ENCODE measurements at regions not wholly inside any gene's neighbourhood (a gene's known extent, or its start where the extent isn't known, plus 50 kb on each side); places are given as distances from the start of the nearest gene placed in this dataset.

DNA sequence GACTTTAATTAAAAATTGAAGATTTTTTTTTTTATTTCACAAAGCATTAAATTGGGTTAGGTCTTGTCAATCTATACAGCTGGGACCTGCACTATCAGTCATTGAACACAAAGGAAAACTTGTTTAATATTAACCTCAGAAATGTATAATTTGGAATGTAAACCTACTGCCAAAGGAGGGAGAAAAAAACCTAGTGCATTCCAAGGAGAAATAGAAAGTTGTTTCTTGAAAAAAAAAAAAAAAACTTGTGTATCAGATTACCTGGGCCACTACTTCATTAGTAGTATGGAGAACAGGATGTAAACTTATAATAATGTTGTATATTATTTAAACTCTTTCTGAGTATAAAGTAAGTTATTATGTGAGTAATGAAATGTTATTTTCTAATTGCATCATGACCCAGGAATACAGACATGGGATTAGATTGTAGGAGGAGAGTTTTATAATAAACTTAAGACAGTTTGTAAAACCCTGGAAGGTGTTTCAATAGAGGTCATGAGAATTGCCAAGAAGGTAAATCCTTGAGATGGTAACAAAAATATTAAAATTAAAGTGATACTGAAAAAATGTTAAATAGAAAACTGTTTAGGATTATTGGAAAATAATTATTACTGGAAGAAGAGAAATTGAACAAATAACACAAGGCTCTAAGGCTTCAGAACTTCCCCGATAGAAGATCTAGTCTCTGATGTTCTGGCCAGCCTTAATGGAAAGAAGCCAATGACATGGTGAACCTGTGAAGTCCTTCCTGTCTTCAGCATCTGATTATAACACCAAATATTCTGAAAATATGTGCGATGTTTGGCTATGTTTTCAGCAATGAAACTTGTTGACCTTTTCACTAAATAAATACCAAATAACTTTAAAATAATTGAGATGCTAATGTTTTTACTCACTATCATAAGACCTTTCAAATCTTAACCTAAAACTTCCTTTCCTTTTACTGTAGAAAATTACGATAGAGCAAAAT, 412.8 kb upstream of the LYPLAL1 start:
- Histone ChIP-seq H3K9me3 (no peaks in the 10 kb centered on the region), H3K36me3 (no peaks in the 10 kb centered on the region), H3K4me1 (no peaks in the 10 kb centered on the region), H3K27ac (no peak overlapping the region), H3K4me3 (no peak overlapping the region), H3K27me3 (no peaks in the 10 kb centered on the region)
- ATAC-seq (ENCODE audit: low FRiP score in 2 of 2) (no peak), DNase-seq (no peak)
- WGBS, 2 donors, result 68 to 76% methylated on average over 3 of the region's 3 CpGs
- TF ChIP-seq POLR2AphosphoS5 (IDR thresholded peaks at IDR 0.05) (no peak), POLR2A (IDR thresholded peaks at IDR 0.05) (no peak), EP300 (IDR thresholded peaks at IDR 0.05) (peak in 1 of 4 donors; percentile 9)
- TF ChIP-seq, protein P1, sequence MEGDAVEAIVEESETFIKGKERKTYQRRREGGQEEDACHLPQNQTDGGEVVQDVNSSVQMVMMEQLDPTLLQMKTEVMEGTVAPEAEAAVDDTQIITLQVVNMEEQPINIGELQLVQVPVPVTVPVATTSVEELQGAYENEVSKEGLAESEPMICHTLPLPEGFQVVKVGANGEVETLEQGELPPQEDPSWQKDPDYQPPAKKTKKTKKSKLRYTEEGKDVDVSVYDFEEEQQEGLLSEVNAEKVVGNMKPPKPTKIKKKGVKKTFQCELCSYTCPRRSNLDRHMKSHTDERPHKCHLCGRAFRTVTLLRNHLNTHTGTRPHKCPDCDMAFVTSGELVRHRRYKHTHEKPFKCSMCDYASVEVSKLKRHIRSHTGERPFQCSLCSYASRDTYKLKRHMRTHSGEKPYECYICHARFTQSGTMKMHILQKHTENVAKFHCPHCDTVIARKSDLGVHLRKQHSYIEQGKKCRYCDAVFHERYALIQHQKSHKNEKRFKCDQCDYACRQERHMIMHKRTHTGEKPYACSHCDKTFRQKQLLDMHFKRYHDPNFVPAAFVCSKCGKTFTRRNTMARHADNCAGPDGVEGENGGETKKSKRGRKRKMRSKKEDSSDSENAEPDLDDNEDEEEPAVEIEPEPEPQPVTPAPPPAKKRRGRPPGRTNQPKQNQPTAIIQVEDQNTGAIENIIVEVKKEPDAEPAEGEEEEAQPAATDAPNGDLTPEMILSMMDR (IDR thresholded peaks at IDR 0.05), result no peak

DNA sequence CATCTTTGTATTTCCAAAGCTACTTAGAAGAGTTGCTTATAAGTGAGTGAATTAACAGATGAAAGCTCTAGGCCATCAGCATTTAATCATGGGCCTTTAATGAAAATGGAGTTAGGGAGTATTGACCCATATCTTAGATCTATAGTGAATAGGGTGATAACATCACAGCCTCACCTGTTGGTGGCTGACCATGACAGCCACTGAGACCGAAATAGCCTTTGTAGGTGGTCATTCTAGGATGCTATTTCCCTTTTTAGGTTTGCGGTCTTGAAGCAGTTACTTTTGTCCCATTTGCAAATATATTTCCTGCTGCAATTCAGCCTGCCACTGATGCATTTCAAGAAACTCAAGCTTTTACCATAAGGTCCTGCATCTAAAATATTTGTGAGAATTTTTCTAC, 410.1 kb upstream of the LYPLAL1 start:
- Histone ChIP-seq H3K4me1 (no peaks in the 10 kb centered on the region), H3K27ac (no peak overlapping the region), H3K4me3 (no peak overlapping the region), H3K27me3 (no peaks in the 10 kb centered on the region), H3K36me3 (no peaks in the 10 kb centered on the region), H3K9me3 (no peaks in the 10 kb centered on the region)
- TF ChIP-seq, protein P1 (IDR thresholded peaks at IDR 0.05), result no peak
- TF ChIP-seq POLR2A (IDR thresholded peaks at IDR 0.05) (no peak), EP300 (IDR thresholded peaks at IDR 0.05) (no peak), POLR2AphosphoS5 (IDR thresholded peaks at IDR 0.05) (no peak)
- DNase-seq (no peak), ATAC-seq (ENCODE audit: low FRiP score in 2 of 2) (no peak)
- WGBS, 2 donors, result 77 to 91% methylated on average over 2 of the region's 2 CpGs

DNA sequence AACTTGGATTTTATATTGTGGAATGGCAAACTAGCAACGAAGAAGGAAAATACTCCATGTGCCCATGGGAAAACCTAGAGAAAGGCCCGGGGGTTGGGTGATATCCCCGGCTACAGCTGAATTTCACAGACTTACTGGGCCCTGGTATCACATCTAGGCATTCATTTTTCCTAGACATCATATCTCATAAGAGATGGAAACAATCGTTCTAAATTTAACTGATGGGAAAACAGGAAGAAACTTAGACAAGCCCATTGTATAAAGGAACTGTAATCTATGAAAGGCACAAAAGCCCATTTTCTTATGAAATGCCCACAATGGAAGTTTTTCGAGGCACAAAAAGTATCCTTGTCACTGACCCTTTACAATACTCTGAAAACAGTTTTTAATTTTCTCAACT, 407.9 kb upstream of the LYPLAL1 start:
- no peak for DNase-seq
- Histone ChIP-seq H3K36me3 (no peaks in the 10 kb centered on the region), H3K27me3 (no peaks in the 10 kb centered on the region), H3K4me3 (no peak overlapping the region), H3K4me1 (no peaks in the 10 kb centered on the region), H3K27ac (no peak overlapping the region), H3K9me3 (no peaks in the 10 kb centered on the region)
- 42 to 52% methylated on average over 5 of the region's 5 CpGs for WGBS, 2 donors
- no peak for TF ChIP-seq POLR2A (IDR thresholded peaks at IDR 0.05)
- TF ChIP-seq, protein P1 (IDR thresholded peaks at IDR 0.05), result no peak
- TF ChIP-seq EP300 (IDR thresholded peaks at IDR 0.05), result no peak
- TF ChIP-seq POLR2AphosphoS5 (IDR thresholded peaks at IDR 0.05), result no peak
- no peak for ATAC-seq (ENCODE audit: low FRiP score in 2 of 2)

DNA sequence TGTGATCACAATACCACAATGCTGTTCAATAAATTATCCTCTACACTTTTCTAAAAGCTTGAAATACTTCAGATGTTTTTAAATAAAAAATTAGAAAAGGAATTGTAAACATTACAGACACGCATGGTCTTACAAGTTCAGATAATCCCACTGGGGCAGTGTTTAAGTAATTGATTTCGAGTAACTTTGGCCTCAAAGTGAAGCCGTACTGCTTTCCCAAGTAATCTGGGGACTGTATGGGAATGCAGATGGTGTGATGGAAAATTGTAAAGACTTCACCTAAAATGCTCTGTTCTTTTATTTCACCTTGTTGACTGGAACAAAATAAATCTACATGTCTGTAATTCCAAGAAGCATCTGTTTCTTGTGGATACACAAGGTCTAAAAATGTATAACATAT, 401.7 kb upstream of the LYPLAL1 start:
- no peaks in the 10 kb centered on the region for H3K4me1 ChIP-seq
- no peak for DNase-seq
- WGBS, 2 donors, result 91 to 93% methylated on average over 3 of the region's 3 CpGs

More for the DNA sequence above, 401.7 kb upstream of the LYPLAL1 start:
- TF ChIP-seq POLR2A (IDR thresholded peaks at IDR 0.05) (no peak), POLR2AphosphoS5 (IDR thresholded peaks at IDR 0.05) (no peak), EP300 (IDR thresholded peaks at IDR 0.05) (no peak)
- TF ChIP-seq, protein P1 (IDR thresholded peaks at IDR 0.05), result no peak
- H3K27ac ChIP-seq, result no peak overlapping the region
- no peaks in the 10 kb centered on the region for H3K36me3 ChIP-seq
- H3K27me3 ChIP-seq, result no peaks in the 10 kb centered on the region
- ATAC-seq (ENCODE audit: low FRiP score in 2 of 2), result no peak
- H3K4me3 ChIP-seq, result no peak overlapping the region
- no peaks in the 10 kb centered on the region for H3K9me3 ChIP-seq

Measured in upper lobe of left lung (tissue), 6 donors.